ENCODE measurements at regions not wholly inside any gene's neighbourhood (a gene's known extent, or its start where the extent isn't known, plus 50 kb on each side); places are given as distances from the start of the nearest gene placed in this dataset.

DNA sequence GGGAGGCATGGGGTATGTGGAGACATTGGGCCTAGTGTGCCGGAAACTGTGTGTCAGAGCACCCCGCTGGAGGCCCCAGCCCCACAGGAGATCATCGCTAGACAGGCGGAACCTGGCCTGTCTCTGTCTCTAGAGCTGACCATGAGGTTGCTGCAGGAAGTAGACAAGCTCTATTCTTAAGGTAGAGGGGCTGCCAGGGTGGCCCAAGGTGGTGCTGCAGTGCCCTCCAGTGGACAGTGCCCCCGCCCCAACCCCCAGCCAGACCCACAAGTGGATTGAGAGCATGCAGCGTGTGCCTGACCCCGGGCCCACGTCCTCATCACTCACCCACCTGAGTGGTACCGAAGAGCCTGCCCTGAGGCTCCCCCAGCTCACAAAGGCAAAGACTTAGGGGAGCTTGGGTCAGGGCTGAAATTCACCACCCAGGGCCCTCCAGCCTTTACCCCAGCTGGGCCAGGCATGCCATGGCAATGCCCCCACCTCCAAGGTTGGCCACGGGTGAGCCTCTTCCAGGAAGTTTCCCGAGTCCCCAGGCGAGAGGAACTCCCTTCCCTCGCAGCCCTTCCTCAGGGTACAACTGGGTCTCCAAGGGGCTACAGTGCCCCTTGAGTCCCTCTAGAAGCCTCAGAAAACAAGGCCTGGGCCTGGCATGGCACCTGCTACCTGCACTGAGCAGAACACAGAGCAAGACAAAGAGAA lies 155.0 kb downstream of the TTC32 start:
- no peak for FAIRE-seq

DNA sequence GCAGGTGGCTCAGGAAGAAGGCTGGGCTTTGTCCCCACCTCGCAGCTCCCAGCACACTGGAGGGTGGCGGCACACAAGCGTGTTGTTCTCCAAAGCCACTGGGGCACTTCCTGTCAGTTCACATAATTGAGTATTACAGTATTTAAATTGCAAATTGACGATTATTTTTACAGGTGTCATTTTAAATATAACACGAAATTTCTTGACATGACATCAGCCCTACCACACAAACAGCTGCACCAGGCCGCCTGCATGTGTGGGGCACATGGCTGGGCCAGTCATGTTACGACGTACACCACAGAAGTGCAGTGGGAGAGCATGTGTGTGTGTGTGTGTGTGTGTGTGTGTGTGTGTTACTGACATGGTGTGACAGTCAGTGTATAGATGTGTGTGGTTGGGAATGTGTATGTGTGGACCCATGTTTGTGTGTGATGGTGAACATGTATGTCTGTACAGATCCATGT lies 155.6 kb downstream of the TTC32 start:
- FAIRE-seq, result no peak

DNA sequence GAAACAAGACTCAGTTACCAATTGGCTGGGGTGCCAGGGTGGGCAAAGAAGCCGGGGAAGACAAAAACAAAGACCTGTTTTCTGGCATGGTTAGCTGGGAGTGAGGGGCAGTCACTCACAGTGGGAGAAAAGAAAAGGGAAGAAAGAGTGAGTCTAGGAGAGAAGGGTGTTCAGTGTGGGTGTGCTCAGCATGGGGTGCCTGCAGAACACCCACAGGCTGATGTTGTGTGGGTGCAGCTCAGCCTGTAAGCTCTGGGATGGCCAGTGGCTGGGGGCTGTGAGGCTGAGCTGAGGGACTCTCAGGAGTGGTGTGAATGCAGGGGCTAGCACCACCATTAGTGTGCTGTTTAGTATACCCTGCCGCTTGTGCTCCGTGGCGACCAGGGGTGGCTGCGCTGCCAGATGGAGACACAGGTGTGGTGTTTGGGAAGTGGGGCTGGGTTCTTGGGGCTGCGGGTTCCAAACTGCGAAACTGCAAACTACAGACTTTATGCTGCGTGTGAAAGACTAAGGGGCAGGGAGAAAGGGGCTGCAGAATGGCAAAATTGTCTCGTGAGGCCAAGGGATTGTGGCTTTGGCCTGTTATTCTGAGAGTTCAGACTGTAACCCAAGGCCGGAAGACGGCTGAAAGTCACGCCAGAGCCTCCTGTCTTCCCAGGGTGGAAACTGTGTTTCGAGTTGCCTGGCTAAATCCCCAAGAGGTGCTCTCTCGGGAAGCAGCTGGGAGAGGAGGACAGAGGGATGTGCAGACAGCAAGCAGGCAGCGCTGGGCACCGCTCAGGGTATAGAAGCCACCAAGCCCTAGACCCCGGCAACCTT lies 156.3 kb downstream of the TTC32 start:
- FAIRE-seq, result no peak

DNA sequence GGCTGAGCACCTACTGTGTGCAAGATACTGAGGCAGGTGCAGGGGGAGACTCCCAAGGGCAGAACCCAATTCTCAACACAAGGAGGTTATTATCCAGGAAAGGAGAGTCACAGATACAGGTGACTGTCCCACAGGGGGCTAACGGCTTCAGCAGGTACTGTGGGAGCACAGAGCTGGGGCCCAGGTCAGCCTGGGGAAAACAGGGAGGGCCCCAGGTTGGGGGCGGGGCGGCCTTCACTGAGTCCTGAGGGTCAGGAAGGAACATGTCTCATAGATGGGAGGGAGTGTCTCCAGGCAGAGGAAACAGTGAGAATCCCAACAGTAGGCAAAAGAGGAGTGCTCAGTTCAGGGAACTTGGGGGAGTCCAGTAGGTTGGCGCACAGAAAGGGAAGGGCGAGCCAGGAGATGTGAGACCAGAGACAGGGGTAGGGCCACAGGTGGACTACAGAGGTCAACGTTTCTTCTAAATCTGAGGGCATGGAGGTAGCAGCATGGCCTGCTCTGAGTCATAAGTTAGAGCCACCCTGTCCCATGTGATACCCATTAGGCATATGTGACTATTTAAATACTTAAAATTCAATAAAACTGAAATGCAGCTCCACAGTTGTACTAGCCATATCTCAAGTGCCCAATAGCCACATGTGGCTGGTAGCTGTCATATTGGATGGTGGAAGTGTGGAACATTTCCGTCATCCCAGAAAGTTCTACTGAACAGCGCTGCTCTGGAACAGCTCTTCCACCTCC lies 157.2 kb downstream of the TTC32 start:
- FAIRE-seq, result no peak

DNA sequence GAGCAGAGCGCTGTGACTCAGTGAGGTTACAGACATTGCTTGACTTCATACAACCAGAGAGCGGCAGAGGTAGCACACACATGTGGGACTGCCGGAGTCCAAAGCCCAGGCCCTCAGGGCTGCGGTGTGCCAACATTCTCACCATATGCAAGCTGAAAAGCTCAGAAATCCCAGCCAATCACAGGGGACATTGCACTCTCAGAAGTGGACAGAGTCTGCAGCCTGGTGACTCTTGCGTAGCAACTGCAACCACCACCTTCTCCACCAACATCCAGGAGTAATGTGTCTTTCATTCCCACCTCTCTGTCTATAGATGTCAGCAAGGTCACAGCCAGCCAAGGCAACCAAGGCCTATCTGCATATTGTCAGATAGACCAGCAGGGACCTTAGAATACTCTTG lies 158.1 kb downstream of the TTC32 start:
- no peak for FAIRE-seq

DNA sequence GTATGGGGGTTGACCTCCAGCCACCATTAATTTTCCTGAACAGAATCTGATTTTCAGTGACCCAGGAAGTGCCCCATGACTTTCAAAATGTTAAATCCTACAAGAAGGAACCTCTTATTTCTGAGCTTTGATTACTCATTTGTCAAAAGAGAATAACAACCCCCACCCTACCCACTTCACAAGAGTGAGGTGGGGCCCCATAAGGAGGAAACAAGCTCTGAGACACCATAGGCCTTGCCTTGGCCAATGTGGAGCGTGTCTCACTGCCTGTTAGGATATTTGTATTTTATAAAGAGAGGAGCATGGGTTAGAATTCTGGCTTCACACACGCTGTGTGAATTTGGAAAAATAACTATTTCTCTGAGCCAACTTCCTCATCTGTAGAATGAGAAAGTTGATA lies 158.9 kb downstream of the TTC32 start:
- no peak for FAIRE-seq

DNA sequence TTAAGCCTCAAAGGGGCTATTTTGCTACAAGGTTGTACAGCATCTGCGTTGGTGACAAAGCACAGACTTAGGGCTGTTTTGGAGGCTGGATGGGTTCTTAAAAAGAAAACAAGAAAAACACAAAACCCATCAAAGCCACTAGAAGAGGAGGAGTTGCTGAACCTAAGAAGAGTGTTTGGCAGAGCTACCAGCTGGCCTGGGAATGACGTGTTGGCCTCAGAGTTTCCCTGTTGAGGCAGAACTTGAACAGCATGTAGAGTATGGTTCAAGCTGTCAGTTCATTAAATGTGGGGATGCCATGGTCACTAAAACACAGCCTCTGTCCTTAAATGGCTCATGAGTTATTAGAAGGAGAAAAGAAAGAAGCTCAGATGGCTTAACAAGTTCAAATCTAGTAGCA lies 162.5 kb downstream of the TTC32 start:
- no peak for FAIRE-seq

DNA sequence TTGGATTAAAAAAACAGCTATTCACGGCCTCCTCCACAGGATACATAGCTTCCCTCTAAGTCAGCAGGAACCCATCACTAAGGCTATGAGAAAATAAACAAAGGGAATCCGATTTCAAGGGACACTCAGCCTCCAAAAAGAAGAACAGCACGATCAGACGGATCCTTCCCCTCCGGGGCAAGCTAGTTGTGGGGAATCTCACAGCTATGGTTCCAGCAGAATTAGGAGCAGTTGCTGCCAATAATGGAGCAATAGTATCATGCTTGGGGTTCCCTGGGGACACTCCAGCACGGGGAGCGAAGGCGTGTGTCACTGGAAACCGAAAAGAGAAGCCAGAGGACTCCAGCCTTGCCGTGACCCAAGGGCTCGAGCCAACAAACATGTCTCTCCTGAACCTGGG lies 163.1 kb downstream of the TTC32 start:
- FAIRE-seq, result no peak

DNA sequence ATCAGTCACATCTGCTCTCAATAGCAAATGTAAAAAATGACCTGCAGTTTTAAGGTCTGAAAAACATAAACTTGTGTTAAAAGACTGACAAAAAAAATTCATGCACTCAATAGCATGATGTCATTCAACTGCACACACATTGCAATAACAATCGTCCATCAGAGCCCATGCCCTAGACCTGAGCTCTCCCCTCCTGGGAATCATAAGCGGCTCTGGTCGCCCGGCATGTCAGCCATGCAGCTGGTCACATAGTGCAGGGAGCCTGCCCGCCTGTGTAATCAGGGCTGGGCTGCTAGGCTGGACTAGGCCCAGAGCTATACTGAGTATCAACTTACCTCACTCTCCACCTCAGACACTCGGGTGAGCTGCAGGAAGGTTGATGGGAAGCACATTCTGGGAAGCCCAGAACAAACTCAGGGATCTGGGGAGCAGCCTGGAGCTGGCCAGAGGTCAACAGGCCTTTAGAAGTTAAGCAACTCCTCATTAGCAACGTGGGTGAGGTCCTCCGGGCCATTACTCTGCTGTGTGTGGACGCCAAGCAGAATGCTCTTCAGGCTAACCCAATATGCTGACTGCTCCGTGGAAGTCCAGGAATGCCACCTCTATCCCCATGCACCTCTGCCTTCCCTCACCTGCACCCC lies 165.5 kb downstream of the TTC32 start:
- FAIRE-seq, result no peak

DNA sequence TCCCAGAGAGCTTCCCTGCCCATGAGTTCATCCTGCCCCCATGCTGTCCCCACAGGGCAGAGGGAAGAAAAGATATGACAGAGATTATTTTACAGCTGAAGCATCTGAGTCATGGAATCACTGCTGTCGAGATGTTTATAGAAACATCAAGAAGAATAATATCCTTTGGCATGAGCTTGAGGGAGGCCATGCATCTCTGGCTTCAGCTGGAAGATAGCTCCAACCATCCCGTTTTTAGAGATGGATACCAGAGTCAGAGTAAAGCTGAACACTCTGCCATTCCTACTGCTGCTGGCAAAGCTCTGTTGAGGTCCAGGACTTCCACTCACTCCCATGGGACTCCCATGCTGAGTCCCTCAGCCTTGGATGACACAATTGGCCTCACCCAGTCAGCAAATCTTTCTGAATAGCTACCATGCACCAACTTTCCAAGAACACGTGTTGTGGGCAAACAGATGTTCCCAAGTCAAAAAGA lies 167.8 kb downstream of the TTC32 start:
- FAIRE-seq, result no peak

DNA sequence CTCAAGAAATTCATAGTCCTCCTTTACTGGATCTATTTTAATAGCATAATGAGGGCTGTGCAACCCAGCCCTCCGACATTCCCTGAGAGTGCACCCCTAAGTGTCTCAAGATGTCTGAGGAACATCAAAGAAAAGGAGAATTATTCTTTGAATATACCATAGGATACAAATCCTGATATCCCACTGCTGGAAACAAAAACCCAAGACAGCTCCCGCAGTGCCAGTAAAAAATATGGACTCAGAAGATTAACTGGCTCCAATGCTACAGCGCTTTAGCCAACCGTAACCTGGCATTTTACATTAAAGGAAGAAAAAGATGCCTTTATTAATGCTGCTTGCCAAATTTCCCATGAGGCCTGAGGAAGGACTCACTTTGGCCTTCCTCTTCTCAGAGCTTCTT lies 168.4 kb downstream of the TTC32 start:
- FAIRE-seq, result no peak

DNA sequence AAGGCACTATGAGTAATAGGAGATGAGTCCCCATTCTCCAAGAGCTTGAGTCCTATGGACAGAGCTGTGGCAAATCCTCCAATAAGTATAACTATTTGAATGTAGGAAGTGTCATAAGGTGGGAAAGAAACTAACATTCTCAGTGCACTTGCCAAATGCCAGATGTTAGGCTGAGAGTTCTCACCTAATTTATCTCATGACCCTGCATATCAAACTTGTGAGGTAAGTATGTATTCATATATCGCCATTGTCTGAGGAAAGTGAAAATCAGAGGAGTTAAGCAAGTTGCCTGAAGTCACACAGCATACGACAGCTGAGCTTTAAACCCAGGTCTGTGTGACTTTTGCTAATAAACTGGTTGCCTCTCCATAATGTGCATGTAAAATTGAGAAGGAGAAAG lies 169.5 kb downstream of the TTC32 start:
- no peak for FAIRE-seq

DNA sequence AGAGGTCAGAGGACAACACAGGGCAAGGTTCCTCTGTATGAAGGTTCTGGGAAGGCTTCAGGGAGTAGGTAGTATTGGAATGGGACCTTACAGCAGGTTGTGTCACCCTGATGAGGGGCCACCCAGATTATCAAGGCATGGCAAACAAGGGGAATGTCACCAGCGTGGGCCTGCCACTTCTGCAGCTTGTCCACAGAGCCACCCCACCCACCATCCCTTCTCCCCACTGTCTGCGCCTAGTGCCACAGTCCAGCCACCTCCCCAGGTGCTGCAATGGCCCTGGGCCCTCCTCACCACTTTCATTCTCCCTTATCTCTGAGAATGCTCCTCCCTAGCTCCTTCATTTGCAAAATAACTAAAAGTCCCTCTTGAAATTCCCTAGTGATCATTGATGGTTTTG lies 170.3 kb downstream of the TTC32 start:
- FAIRE-seq, result no peak

DNA sequence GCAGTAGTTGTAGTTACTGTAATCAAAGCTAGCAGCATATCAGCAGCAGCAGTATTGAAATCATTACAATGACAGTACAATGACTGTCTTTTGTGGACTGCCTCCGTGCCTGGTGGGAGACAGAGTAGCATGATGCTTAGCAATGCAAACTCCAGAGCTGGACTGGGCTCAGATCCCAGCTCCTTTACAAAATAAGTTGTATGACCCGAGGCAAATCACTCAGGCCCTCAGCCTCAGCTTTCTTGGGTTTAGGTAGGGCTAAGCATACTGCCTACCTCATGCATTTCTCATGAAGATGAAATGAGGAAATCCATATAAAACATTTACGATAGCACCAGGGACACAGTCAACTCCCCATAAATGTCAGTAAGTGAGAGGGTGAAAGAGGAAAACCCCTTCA lies 170.7 kb downstream of the TTC32 start:
- FAIRE-seq, result no peak

DNA sequence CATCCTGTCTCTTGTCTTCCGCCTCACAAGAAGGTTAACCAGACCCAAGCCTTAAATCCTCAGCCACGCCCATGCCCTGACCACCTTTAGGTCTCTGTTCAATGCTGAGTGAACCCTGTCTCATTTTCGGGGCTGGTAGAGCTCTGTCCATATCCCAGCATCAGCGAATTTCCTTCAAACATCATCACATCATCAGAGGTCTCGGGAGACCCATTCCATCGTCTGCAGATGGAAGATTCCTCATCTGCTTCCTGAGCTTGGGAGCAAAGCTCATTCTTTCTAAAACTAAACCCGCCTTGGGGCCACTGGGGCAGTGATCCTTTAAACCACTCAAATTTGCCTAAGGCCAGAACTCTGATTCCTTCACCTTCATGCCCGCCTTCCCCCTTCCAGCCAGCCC lies 173.7 kb downstream of the TTC32 start:
- FAIRE-seq, result no peak

DNA sequence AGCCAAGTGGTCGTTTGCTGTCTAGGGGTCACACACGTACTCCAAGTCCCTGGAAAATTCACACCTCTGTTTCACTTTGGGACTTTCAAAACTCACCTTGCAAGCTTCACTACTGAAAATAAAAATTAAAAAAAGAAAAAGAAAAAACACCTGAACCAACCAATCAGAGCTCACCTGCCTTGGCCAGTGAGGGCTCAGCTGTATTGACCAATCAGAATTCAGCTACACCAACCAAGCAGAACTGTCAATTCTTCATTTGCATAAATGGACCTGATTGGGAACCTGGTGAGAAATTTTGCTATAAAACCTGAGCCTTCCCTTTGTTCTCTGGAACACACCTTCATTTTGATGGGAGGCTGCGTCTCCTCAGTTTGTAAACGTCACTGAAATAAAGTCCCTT lies 176.4 kb downstream of the TTC32 start:
- FAIRE-seq, result no peak

DNA sequence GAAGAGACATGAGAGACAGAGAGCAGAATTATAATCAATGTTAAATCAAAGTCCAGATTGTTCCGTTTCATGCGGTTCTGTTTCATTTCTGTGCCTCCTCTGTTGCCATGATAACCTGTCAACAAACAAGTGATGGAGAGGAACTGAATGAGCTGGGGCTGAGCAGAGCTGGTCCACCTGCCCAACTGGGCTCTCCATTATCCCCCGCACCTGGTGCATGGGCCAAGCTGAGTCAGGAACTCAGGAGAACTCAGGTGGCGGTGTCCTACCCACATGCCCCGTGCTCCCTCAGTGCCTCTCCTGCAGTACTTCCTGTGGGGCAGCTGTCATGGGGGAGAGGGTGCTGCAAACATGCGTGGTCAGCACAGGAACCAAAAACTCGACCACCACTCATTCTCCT lies 178.8 kb downstream of the TTC32 start:
- FAIRE-seq, result no peak

DNA sequence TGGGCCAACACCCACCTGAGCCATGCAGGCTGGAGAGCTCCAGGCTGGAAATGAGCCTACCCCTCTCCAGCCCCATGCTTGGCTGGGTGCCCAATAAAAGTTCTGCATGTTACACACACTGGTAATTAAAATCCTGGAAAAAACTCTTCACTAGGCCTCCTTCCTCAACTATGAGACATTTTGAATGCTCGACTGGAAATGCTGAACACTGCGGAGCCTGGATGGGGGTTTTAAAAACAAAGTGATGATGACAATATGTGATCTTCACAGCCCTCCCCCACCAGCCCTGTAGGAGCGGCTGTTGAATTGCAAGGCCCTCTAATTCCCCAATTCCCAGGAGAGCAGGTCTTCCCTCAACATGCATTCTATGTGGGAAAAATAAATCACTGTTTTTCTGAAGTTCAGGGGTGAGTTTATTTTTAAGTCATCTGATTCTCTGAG lies 179.2 kb downstream of the TTC32 start:
- no peak for FAIRE-seq

DNA sequence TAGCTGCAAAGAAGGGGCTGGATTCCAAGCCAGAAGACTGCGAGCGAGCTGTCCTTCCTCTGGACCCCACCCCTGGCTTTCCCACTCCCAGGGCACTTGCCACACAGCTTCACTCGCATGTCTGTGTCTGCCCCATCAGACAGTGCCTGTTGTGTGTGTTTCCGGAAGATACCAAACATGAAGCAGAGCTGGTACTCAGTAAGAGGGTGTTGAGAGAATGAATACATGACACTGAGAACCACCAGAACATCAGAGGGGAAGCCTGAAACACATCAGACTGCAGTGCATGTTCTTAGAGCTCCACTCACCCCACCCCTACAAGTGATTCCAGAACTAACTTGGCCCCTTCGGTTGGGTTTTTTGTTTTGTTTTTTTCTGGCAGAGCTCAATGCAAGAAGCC lies 181.5 kb downstream of the TTC32 start:
- FAIRE-seq, result no peak

DNA sequence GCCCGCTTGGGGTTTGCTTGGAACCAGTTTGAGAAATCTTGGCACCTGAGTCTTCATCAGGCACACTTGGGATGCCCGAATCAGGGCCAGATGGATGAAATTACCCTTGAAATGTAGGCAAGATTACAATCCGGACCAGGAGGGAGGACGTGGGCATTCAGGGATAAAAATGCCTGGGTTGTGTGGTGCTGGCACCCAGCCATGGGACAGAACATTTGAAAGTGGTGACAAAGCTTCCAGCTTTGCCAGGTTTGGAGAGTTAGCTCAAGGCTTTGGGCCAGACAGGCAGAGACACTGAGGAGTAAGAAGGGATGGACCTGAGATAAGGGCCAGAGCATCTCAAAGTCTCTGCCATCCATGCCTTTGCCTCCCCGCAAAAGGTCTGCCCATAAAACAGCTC lies 182.2 kb downstream of the TTC32 start:
- no peak for FAIRE-seq

DNA sequence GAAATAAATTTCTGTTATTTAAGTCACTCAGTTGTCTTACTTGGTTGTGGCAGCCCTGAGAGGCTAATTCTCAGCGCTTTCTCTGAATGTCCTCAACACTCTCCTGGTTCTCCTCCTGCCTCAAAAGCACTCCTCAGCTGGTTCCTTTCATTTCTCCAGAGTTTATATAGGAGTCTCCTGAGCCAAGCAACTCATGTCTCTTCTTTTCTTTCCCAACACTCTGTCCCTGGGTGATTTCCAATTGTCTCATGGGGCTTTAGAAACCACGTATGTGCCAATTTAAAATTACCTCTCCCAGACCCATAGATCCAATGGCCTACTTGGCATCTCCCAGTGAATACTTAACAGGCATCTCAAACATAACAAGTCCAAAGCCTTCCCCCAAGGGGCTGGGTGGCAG lies 184.3 kb downstream of the TTC32 start:
- no peak for FAIRE-seq

DNA sequence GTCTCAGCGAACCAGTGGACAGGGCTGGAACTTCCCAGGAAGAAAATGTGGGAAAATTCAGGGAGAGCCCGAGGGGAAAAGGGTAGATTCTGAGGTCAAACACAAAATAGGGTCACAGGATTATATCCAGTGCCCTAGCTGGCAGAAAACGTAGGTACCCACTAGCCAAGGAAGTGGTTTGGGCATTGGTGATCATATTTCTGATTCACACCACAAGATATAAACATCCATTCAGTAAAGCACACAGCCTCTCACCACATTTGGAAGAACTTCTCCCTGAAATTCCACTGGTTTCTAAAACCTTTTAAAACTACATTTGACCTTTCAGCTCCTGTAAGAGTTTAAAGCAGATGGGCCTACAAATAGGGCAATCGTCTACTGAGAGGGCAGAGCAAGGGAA lies 186.9 kb downstream of the TTC32 start:
- no peak for FAIRE-seq

DNA sequence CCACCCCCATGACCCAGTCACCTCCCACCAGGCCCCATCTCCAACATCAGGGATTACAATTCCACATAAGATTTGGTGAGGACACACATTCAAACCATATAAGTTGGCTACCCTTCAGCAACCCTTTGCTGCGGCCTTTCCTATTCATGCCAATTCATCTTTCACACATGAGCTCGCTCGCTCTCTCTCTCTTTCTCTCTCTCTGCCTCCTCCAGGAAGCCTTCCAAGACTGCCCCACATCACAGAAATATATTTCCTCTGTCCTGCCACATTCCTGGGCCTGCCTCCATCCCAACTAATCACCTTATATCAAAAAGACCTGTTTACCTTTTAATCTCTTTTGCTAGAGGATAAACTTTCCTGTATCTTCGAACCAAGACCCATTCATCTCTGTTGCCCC lies 188.9 kb downstream of the TTC32 start:
- no peak for FAIRE-seq
